Astrocyte (in vitro differentiated cells and primary cell): ENCODE measurements at regions not wholly inside any gene's neighbourhood (a gene's known extent, or its start where the extent isn't known, plus 50 kb on each side); places are given as distances from the start of the nearest gene placed in this dataset.

Source experiments
- CTCF ChIP-seq: IDR thresholded peaks from 2 replicates; pipeline ENCODE4 v1.5.1; 2011; ENCODE audit warnings: low read depth, mild to moderate bottlenecking, inconsistent platforms, low read length, moderate library complexity; ENCODE audit not compliant: insufficient read depth
- EZH2 ChIP-seq: IDR thresholded peaks from 2 replicates; pipeline ENCODE4 v1.6.1; 2012; ENCODE audit warnings: mild to moderate bottlenecking, low read length, inconsistent platforms; ENCODE audit not compliant: insufficient read depth

GRCh38 chr16:55930036-55930435 lies 54.9 kb upstream of the CES5A start:
- TF ChIP-seq EZH2 (no peak), CTCF (no peak)
